Prostate gland (tissue), 2 donors: ENCODE measurements at regions not wholly inside any gene's neighbourhood (a gene's known extent, or its start where the extent isn't known, plus 50 kb on each side); places are given as distances from the start of the nearest gene placed in this dataset.

ENCODE experiments used
- DNase-seq: peaks from one replicate; pipeline ENCODE4 v3.0.0-alpha.2; 2019; ENCODE audit warnings: low spot score
- H3K27ac ChIP-seq, 2 donors: fragments of 200-600 bp; sonication (generic); 2 replicates each; pipeline ENCODE4 v1.5.1; 2017 to 2019
- H3K27me3 ChIP-seq: fragments of 200-600 bp; sonication (generic); replicated peaks from 2 replicates; pipeline ENCODE4 v1.5.1; 2019; ENCODE audit not compliant: insufficient read depth
- H3K36me3 ChIP-seq, 2 donors: fragments of 200-600 bp; sonication (generic); 1 replicate in 1 of 2; 2 replicates in 1 of 2; pipeline versions ENCODE4 v1.5.1 to v1.8.1; 2017 to 2019
- H3K4me1 ChIP-seq: fragments of 200-600 bp; sonication (generic); replicated peaks from 2 replicates; pipeline ENCODE4 v1.5.1; 2019
- H3K4me3 ChIP-seq, 2 donors: fragments of 200-600 bp; sonication (generic); 2 replicates each; pipeline ENCODE4 v1.5.1; 2017 to 2019
- H3K9me3 ChIP-seq: fragments of 200-600 bp; sonication (generic); 2 replicates; pipeline ENCODE4 v1.5.1; 2017
- CTCF ChIP-seq, 4 experiments: fragments of 200-600 bp in 2 of 4; fragments of 450-650 bp in 2 of 4; sonication (generic) in 2 of 4; IDR thresholded peaks; 1 replicate in 3 of 4; 2 replicates in 1 of 4; pipeline ENCODE4 v1.5.1; 2016 to 2019; ENCODE audit warnings: antibody characterized with exemption in 4 of 4, mild to moderate bottlenecking in 2 of 4, moderate library complexity in 2 of 4
- POLR2A ChIP-seq: fragments of 450-650 bp; IDR thresholded peaks from one replicate; pipeline ENCODE4 v1.6.1; 2016; ENCODE audit warnings: antibody characterized with exemption, mild to moderate bottlenecking
- POLR2AphosphoS5 ChIP-seq: sonication (generic); formaldehyde crosslinking; IDR thresholded peaks from one replicate; pipeline ENCODE4 v1.6.1; 2017; ENCODE audit warnings: antibody characterized with exemption
- WGBS: methylation state at CpG from one replicate; pipeline ENCODE4 v1.1.5; 2018; 5-methylcytosine and 5-hydroxymethylcytosine counted together
- intact Hi-C: fragments of 100-400 bp; cut with DNase I; formaldehyde crosslinking; loops from one replicate; pipeline ENCODE4 v1.14.2; 2022

- 9% methylated on average over 5 of the region's 5 CpGs for WGBS
Measured at GRCh38 chrX:138775517-138775916, 64.0 kb upstream of the FGF13 start.

GRCh38 chrX:138771047-138771446 is 59.5 kb upstream of the FGF13 start:
- Histone ChIP-seq H3K36me3 (no peaks in the 10 kb centered on the region), H3K4me1 (no peaks in the 10 kb centered on the region), H3K27me3 (no peaks in the 10 kb centered on the region), H3K4me3 (no peak overlapping the region), H3K9me3 (no peaks in the 10 kb centered on the region), H3K27ac (no peak overlapping the region)
- WGBS, result 80% methylated on average over 2 of the region's 2 CpGs
- no peak for TF ChIP-seq POLR2A
- TF ChIP-seq CTCF (IDR thresholded peaks at IDR 0.05), result no peak
- TF ChIP-seq POLR2AphosphoS5, result no peak
- no peak for DNase-seq
- intact Hi-C loops, result loop anchor here (10.0 kb wide), 1 partner anchor 784 kb away; no protein-coding TSS in a partner anchor

More at GRCh38 chrX:138775517-138775916, 64.0 kb upstream of the FGF13 start:
- intact Hi-C loops, result loop anchor here (10.0 kb wide), 1 partner anchor 779 kb away; no protein-coding TSS in a partner anchor
- no peaks in the 10 kb centered on the region for H3K27me3 ChIP-seq
- H3K9me3 ChIP-seq, result no peaks in the 10 kb centered on the region
- H3K36me3 ChIP-seq, result no peaks in the 10 kb centered on the region
- peak in 3 of 4 experiments; percentile 17 to 51 (median 34) for TF ChIP-seq CTCF (IDR thresholded peaks at IDR 0.05)
- no peak for TF ChIP-seq POLR2A
- no peak for TF ChIP-seq POLR2AphosphoS5
- H3K4me1 ChIP-seq, result no peaks in the 10 kb centered on the region
- no peak overlapping the region for H3K4me3 ChIP-seq
- no peak for DNase-seq
- H3K27ac ChIP-seq, result no peak overlapping the region

GRCh38 chrX:138769918-138770317 is 58.4 kb upstream of the FGF13 start:
- no peaks in the 10 kb centered on the region for H3K4me1 ChIP-seq
- no peak overlapping the region for H3K4me3 ChIP-seq
- H3K27ac ChIP-seq, result no peak overlapping the region
- 94% methylated on average over 2 of the region's 2 CpGs for WGBS
- no peak for TF ChIP-seq CTCF (IDR thresholded peaks at IDR 0.05)
- no peak for TF ChIP-seq POLR2AphosphoS5
- TF ChIP-seq POLR2A, result no peak
- no peaks in the 10 kb centered on the region for H3K9me3 ChIP-seq
- no peaks in the 10 kb centered on the region for H3K27me3 ChIP-seq
- no peaks in the 10 kb centered on the region for H3K36me3 ChIP-seq
- no peak for DNase-seq
- intact Hi-C loops, result loop anchor here (10.0 kb wide), 1 partner anchor 785 kb away; no protein-coding TSS in a partner anchor

- Histone ChIP-seq H3K4me3 (no peak overlapping the region), H3K36me3 (no peaks in the 10 kb centered on the region), H3K27ac (no peak overlapping the region), H3K9me3 (no peaks in the 10 kb centered on the region), H3K27me3 (no peaks in the 10 kb centered on the region), H3K4me1 (no peaks in the 10 kb centered on the region)
- DNase-seq, result no peak
- WGBS, result 62% methylated on average over 1 of the region's 1 CpG
- intact Hi-C loops, result no loop called here
- TF ChIP-seq CTCF (IDR thresholded peaks at IDR 0.05) (no peak), POLR2AphosphoS5 (no peak), POLR2A (no peak)
Measured at GRCh38 chrX:138765051-138765450, 53.5 kb upstream of the FGF13 start.

GRCh38 chrX:138763761-138764160 is 52.2 kb upstream of the FGF13 start:
- Histone ChIP-seq H3K27ac (no peak overlapping the region), H3K9me3 (no peaks in the 10 kb centered on the region), H3K36me3 (no peaks in the 10 kb centered on the region), H3K27me3 (no peaks in the 10 kb centered on the region), H3K4me1 (no peaks in the 10 kb centered on the region), H3K4me3 (no peak overlapping the region)
- intact Hi-C loops, result no loop called here
- WGBS, result 42% methylated on average over 3 of the region's 3 CpGs
- DNase-seq, result peak; percentile 15
- TF ChIP-seq POLR2A (no peak), POLR2AphosphoS5 (no peak), CTCF (IDR thresholded peaks at IDR 0.05) (no peak)
